Activated CD8-positive, alpha-beta memory T cell treated with anti-CD3 and anti-CD28 coated beads for 36 hours (primary cell): ENCODE measurements at regions not wholly inside any gene's neighbourhood (a gene's known extent, or its start where the extent isn't known, plus 50 kb on each side); places are given as distances from the start of the nearest gene placed in this dataset.

Source experiments
- CTCF ChIA-PET: fragments of 350-600 bp; sonication (Branson Sonifier 250); formaldehyde crosslinking; loops from one replicate; lab custom pipeline; 2021; ENCODE audit warnings: antibody characterized with exemption; lab: Charles Lee
- POLR2A ChIA-PET: fragments of 350-600 bp; sonication (Branson Sonifier 250); formaldehyde crosslinking; loops from one replicate; lab custom pipeline; 2021; ENCODE audit warnings: antibody characterized with exemption; lab: Charles Lee

DNA sequence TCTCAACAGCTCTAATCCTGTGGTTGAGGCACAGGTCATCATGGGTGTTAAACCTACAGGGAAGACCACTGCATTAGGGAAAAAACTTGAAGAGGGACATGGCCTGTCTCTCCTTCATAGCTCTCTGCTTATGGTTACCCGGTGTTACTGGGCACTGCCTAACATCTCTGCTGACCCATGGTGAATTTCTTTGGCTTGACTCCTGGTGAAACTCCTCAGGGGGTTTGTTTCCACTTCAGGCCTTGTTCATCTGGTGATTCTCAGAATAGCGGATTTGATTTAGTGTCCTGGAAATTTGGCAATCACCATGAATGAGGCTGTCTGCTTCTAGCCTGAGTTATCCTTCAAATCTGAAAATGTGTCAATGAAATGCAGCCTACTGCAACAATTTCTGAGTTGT lies 114.4 kb downstream of the ZNF518B start:
- ChIA-PET POLR2A (no interaction called here), CTCF (no interaction called here)

DNA sequence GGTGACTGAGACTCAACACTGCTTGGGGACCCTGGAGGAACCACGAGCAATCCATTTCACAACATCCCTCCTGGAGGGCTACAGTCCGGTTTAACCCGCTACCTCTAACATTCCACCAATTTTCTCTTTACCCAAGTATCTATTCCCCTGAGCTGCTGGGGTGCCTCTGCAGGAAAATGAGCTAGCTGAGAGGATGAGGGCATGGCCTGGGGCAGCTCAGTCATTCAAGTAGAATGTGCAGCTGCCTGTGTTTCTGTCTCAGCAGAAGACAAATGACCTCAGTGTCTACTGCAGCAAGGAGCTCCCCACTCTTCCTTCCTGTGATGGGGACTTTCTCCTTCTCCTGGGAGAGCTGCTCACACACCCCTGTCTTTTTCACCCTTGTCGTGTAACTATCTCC lies 120.8 kb downstream of the ZNF518B start:
- CTCF ChIA-PET = no interaction called here
- POLR2A ChIA-PET = no interaction called here

DNA sequence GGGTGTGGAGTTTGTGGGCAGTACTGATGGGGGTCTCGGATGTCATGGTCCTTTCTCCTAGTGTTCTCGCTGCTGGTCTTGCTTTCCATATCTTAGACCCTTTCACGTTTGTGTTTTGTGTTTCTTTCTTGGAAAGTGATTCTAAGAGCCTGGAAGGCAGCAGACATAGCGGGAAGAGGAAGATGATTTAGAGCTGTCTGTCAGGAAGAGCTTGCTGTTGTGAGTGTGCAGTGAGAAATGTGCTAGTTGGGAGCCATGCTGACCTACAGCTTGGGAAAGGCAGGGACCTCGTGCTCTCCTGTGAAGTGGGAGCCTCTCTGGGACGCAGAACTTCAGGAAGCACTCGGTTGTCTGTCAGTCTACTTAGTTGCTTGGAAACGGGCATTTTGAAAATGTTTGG lies 122.2 kb downstream of the ZNF518B start:
- ChIA-PET CTCF (no interaction called here), POLR2A (no interaction called here)

DNA sequence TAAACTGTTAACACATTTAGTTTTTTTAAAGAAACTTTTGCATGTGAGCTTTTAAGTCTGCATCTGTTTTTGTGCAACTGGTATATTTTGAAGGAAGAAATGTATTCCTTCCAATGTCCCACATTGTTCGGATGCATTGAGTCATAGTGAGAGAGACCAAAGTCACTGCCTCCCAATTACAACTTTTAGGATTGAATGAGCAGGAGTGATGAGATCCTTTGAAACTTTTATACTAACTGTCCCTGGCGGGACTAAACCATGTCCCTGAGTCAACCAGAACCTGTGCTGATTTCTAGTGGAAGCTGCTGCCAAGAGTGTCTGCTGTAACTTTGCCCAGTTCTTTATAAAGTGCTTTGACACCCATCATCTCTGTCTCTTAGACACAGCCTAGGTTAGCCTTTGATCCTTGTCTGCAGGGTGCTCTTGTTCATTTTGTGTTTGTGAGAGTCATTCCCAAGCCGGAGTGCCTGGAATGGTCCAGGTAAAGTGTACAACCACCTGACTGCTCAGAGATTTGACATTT lies 122.7 kb downstream of the ZNF518B start:
- CTCF ChIA-PET = no interaction called here

DNA sequence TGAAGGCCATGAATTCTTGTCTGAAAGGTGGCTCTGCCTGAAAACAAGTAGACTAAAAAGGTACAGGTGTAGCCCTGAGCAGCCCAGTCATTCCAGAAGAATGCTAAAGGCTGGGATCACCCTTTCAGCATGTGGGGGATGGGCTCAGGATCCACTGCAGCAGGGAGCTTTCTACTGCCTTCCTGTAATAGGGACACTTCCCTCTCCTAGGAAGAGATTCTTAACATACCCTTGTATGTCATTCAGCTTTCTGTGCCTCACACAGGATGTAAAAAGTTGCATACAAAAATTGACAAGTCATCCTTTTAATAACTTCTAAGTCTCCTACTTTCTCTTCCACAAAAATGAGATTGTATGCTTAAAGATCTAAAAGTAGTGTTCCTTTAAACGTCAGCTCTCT lies 123.3 kb downstream of the ZNF518B start:
- POLR2A ChIA-PET = no interaction called here
- CTCF ChIA-PET = no interaction called here

More for the DNA sequence above, 122.7 kb downstream of the ZNF518B start:
- POLR2A ChIA-PET = no interaction called here

DNA sequence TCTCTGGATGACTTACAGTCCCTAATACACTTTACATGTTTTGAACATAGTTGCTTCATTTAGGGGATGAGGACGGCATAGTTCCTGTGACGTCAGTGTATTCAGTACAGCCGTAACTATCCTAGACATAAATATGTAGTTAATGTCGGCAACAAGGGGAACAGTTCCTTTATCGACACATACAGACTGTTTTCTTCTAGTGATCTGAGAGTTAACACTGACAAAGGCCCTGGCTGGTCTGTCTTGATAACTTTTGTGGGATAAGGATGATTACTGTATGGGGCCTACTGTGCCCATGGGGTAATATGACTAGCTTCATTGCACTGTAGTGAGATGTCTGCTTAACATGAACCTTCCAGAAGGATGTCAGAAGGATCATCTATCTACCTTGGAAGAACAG lies 131.2 kb downstream of the ZNF518B start:
- POLR2A ChIA-PET = no interaction called here
- CTCF ChIA-PET = no interaction called here

DNA sequence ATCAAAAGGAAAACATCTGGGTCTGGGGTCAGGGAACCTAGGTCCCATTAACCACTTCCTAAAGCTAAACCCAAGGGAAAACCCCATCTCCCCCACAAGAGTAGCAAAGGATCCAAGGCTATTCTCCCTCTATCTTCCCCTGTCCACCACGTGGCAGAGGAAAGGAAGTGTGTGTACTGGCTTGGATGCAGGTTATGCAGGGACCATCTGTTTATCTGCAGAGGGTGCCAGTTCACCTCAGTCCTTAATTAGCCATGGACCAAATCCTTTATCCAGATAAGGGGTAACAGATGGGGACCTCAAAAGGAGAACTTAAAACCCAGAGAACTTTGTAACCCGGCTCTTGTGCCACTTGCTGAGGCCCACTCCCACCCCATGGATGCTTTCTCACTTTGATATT lies 135.3 kb downstream of the ZNF518B start:
- ChIA-PET CTCF (no interaction called here), POLR2A (no interaction called here)

DNA sequence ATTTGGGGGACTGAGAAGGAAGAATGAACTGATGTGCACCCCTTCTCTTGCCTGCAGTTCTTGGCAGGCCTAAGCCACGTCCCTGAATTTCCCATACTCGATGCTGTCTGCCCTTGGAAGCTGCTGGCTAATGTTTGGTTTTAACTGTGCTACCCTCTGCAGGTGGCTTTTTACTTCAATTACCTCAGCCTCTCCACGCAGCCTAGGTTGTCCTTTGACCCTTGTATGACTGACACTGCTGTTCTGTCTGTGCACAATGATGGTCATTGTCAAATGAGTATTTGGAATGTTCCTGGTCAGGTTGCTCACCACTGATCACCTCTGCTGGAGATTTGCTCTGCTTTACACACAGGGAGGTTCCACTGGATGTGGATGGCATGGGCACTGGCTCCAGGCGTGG lies 137.1 kb downstream of the ZNF518B start:
- CTCF ChIA-PET = no interaction called here
- POLR2A ChIA-PET = no interaction called here

DNA sequence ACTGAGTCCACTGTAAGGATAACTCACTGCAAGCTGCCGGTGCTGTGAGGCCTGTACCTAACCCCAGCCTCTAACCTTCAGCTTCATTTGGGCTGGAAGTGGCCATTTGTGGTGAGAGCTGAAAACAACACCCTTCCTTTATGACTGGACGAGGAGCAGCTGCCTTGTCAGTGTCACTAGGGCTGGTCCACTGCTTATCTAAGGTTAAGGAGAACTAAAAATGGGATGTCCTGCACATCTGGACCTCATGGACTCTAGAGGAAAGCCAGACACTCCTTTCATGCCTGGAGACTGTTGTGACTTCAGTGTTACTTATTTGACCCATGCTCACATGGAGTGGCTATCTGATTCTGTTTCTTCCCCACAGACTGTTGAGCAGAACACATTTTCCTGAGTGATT lies 139.9 kb downstream of the ZNF518B start:
- ChIA-PET CTCF (no interaction called here), POLR2A (no interaction called here)

DNA sequence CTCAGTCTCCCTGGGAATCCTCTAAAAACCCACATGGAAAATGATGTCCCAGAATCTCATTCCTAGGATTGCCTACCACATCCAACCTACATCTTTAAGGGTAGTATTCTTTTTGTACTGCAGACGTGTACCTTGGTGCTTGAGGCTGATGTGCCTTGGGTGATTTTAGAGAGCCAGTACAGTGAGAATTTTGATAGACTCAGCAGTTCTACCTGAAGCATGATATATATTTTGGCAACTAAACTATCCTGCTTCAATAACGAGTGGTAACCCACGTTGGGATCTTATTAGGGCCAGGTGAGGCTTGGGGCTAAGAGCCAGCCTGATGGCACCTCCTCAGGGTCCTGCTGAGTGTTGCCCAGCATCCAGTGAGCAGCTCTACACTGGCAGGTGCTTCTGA lies 140.4 kb downstream of the ZNF518B start:
- CTCF ChIA-PET = no interaction called here
- POLR2A ChIA-PET = no interaction called here

DNA sequence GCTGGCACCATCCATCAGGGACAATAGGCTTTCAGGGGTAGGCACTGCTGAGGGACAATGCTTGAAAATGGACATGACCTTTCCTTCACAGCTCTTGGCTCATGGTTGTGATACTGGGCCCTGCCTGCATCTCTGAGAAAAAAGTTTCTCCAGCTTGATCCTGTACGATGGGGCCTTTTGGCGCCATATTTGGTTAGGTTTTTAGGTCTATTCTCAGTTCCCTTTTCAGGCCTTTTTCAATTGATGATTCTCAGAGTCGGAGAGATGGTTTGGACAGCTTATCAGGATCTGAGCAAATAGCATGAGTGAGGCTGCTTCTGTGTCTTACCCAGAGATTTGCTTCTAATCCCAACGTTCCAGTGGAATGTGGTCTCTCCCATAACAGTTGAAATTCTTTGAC lies 141.6 kb downstream of the ZNF518B start:
- POLR2A ChIA-PET = no interaction called here
- CTCF ChIA-PET = no interaction called here

DNA sequence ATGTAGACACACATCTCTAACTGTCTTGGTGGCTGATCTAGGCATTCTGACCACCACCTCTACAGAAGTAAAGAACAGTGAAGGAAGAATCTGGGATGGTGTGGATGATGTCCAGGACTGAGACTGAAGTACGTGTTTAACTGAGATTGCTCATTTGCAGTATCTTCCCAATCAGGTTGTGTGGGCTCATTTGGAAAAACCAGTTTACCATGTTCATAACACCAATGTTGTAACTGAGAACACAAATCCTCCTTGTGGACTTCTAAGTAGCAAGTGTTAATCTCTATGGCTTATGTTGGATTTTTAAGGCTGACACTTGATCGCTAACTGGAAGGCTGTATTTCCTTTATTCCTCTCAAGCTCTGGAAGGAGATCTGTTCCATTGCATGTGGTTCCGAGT lies 144.7 kb downstream of the ZNF518B start:
- POLR2A ChIA-PET = no interaction called here
- CTCF ChIA-PET = no interaction called here

DNA sequence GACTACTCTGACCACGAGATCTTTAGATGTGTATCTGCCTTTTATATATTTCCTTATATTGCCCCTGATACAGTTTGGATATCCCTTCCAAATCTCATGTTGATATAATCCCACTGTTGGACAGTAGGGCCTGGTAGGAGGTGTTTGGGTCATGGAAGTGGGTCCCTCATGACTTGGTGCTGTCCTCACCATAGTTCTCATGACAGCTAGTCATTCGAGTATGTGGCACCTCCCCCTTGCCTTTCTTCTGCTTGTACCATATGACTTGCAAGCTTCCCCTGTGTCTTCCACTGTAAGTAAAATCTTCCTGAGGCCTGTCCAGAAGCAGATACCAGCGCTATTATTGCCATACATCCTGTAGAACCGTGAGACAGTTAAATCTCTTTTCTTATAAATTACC lies 145.3 kb downstream of the ZNF518B start:
- ChIA-PET POLR2A (no interaction called here), CTCF (no interaction called here)

DNA sequence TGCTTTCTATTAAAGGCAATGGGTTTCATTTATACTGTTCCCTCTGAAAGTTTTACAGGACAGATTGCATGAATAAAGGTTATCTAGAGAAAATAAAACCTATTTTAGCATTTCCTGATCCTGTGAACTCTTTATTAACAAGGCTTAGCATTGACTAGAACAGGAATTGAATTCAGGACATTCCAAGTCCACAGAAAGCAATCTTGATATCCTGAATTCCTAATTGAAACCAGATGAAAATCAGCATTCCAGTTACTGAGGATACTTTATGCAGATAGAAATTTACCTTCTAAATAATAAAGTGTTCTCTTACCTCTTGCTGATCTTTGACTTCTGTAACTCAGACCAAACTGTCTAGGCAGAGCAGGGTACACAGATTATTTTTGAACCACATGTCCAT lies 151.4 kb downstream of the ZNF518B start:
- POLR2A ChIA-PET = no interaction called here
- CTCF ChIA-PET = no interaction called here

DNA sequence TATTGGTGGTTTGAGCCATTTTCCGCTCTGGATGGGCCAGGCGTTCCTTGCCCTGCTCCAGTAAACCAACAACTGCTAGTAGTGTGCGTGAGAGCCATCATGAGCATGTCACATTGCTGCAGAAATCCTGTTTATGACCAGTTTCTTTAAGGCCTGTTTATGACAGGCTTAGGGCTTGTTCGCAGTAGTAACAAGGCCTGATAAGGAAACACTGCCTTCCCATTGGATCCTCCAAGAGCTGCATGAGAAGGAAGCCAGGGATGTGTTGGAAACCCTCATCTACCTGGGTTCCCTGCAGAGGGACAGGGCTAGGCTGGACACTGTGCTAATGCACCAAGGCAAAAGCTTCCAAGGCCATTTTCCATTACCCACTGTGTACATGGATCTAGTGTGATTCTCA lies 153.9 kb downstream of the ZNF518B start:
- CTCF ChIA-PET = no interaction called here
- POLR2A ChIA-PET = no interaction called here

DNA sequence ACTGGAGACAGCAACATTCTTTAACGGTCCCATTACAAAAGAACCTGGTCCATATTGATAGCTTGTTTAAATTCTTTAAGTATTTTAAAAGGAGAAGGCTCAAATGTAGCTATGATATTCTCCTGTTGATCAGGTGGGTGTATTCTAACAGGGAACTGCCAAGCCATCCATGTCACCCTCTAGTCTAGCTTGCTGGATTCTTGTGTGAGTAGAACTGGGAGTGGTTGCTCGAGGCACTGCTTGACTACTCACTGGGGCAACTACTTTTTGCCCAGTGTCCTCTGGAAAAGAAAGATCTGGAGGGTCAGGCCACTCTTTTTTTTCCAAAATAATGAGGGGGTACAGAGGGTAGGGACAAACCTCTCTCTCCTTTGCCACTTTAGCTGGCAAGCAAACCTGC lies 155.1 kb downstream of the ZNF518B start:
- CTCF ChIA-PET = no interaction called here
- POLR2A ChIA-PET = no interaction called here

DNA sequence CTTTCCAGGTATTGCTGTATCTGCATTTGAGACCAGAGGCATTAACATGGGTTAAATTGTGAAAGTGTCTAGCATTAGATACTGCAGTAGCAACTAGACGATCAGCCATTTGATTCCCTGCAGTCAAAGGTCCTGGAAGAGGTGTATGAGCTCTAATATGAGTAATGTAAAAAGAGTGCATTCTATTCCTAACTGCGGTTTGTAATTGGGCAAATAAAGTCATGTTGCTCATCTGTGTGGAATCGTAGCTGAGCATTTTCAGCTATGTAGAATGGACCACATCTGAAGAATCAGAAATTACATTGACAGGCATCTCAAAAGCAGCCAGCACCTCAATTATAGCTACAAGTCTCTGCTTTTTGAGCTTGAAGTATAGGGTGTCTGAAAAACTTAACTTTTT lies 157.6 kb downstream of the ZNF518B start:
- CTCF ChIA-PET = no interaction called here
- POLR2A ChIA-PET = no interaction called here

DNA sequence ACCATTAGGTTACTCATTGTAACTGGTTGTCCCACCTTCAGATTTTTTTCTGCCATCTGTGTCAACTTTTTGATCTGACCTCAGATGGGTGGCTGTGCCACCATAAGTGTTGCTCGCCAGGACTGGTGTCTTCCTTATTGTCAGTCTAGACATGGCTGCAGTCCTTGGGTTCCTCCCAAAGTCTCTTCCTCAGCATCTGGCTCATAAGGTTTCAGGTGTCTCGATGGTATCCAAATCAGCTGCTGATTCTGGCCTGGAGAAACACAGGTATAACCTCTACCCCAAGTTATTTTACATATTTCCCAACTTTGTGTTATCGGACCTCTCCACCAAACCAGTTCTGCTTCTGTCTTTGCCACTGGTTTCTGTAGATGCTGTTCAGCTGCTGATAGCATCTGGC lies 158.5 kb downstream of the ZNF518B start:
- ChIA-PET POLR2A (no interaction called here), CTCF (no interaction called here)

DNA sequence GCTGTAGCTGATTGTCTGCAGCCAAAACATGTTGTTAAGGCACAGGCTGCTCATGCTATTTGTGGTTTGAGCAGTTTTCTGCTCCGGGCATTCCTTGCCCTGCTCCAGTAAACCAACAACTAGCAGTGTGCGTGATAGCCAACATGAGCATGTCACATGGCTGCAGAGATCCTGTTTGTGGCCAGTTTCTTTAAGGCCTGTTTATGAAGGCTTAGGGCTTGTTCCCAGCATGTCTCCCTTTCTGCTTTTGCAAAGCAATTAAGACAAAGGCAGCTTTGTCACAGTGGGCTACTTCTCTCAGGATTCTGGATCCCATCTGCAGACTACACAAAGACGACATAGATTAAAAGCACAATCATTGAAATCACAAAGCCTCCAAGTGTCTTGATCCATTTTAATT lies 160.5 kb downstream of the ZNF518B start:
- CTCF ChIA-PET = no interaction called here
- POLR2A ChIA-PET = no interaction called here

DNA sequence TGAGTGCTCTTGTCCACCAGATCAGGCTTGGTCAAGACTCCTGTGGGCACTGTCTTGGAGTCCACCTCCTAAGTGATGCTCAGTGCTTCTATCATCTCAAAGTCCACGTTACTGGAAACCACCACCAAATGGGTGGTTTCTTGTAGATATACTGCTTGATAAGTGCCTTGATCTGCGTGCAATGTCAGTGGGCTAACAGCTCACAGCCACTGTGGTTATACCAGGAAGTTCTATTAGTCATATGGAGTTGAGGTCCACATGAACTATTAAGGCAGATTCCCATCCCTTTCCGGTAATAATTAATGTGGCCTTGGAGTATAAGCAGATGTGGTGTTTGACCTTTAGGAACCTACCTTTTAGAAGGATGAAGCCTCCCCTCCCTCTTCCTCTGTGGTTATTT lies 161.9 kb downstream of the ZNF518B start:
- ChIA-PET CTCF (no interaction called here), POLR2A (no interaction called here)

DNA sequence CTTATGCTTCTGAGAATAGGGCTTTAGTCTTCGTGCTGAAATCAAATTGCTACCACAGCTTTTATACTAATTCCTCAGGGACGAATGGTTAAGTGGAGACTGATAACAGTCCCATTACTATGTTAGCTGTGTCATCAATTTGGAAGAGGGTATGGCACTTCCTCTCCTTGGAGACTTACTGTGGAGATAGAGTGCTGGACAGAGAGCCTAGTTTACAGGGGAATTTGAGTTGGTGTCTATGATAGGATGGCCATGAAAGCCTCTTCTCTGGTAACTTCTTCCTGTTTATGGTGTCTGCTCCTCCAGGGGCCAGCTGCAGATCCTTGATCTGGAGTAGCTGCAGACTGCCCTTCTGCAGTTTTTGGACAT lies 167.7 kb downstream of the ZNF518B start:
- POLR2A ChIA-PET = no interaction called here
- CTCF ChIA-PET = no interaction called here

DNA sequence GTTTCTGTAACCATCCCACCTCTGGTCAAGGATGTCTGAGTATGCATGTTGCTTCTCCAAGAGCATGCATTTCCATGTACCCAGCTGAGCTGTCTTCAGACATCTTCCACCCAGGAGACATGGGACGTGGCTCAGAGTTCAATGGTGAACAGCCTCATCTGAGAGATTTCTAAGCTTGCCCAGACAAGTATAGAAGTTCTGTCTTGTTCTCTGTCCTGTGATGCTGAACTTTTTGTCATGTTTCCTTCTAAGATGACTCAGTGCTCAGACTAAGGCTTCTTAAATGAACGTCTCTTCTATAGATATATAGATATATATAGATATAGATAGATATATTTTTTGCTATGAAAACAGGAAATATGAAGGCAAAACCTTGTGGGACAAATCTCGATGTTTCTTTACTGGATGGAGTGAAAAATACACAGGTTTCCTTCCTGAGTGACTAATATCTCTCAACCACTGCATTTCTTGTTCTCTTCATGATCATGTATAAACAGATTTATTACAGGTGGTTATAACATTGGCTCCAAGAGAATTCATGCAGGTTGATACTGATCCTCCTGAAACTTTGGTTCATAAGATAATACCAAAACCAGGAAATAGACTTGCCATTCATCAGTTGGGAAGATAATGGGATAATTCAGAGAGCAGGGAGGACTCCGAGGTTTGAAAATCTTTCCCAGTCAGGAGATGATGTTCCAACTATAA lies 168.2 kb downstream of the ZNF518B start:
- POLR2A ChIA-PET = no interaction called here
- CTCF ChIA-PET = no interaction called here
